ENCODE measurements at regions not wholly inside any gene's neighbourhood (a gene's known extent, or its start where the extent isn't known, plus 50 kb on each side); places are given as distances from the start of the nearest gene placed in this dataset.

GRCh38 chr17:72511874-72512273 lies 391.1 kb downstream of the SOX9 start:
- TF ChIP-seq TAF1 (conservative IDR thresholded peaks at IDR 0.05) (no peak), CTCF (IDR thresholded peaks at IDR 0.05; ENCODE audit: low read depth, low read length, missing input control) (no peak), RAD21 (IDR thresholded peaks at IDR 0.05) (no peak), GABPA (IDR thresholded peaks at IDR 0.05 in 1 of 2, conservative IDR thresholded peaks at IDR 0.05 in 1 of 2) (no peak), NR2F2 (IDR thresholded peaks at IDR 0.05) (no peak), MAX (IDR thresholded peaks at IDR 0.05) (no peak), FOXA1 (IDR thresholded peaks at IDR 0.05) (no peak)

All from liver (tissue), 3 donors.